ENCODE measurements at regions not wholly inside any gene's neighbourhood (a gene's known extent, or its start where the extent isn't known, plus 50 kb on each side); places are given as distances from the start of the nearest gene placed in this dataset.
A peak's percentile ranks its signal among the peaks of the same experiment; 100 is the strongest.

GRCh38 chr14:101198398-101199027 is 295.0 kb upstream of the RTL1 start:
- Mint-ChIP-seq H3K27me3 (ENCODE audit: low read depth in 3 of 3) (peaks cover 4 to 9% (median 4%) of the 10 kb centered on the region in 3 donors), H3K36me3 (no peaks in the 10 kb centered on the region), H3K27ac (no peak overlapping the region), H3K4me3 (no peak overlapping the region), H3K4me1 (no peaks in the 10 kb centered on the region), H3K9me3 (no peaks in the 10 kb centered on the region)
- no peak for DNase-seq

GRCh38 chr14:101199028-101199770 is 295.7 kb upstream of the RTL1 start:
- no peaks in the 10 kb centered on the region for H3K9me3 Mint-ChIP-seq
- no peak overlapping the region for H3K27ac Mint-ChIP-seq
- H3K27me3 Mint-ChIP-seq (ENCODE audit: low read depth in 3 of 3): peaks cover 4 to 7% (median 4%) of the 10 kb centered on the region in 3 donors
- DNase-seq: no peak
- no peaks in the 10 kb centered on the region for H3K36me3 Mint-ChIP-seq
- H3K4me3 Mint-ChIP-seq: no peak overlapping the region
- no peaks in the 10 kb centered on the region for H3K4me1 Mint-ChIP-seq

DNA sequence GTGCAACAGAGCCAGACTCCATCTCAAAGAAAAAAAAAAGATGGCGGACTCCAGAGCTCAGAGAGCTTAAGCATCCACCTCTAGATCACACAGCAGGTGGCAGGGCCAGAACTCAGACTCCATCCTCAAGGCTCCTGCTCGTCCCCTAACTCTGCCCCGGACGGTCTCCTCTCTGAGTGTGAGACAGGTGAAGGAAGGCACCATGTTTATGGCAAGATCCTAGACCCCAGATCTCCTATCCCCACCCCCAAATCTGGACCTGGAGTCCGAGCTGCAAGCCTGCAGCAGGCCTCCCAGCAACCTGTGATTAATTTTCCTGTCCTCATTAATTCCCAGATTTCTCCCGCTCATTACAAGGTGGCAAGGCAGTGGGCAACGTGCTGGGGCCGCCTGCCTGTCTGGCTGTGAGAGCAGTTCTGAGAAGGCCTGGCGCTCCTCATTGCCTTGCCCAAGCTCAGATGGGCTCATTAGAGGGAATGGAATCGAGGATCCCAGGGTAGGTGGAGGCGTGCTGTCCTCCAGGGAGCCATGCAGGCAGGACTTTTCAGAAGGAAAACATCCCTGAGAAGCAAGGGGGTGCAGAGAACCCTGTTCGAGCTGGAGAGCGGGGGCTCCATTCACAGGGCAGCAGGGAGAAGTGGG is 296.6 kb upstream of the RTL1 start:
- Mint-ChIP-seq H3K4me3 (no peak overlapping the region), H3K27ac (no peak overlapping the region), H3K36me3 (no peaks in the 10 kb centered on the region), H3K9me3 (peaks cover 0 to 6% (median 1%) of the 10 kb centered on the region in 6 donors), H3K4me1 (no peaks in the 10 kb centered on the region), H3K27me3 (ENCODE audit: low read depth in 3 of 3) (peaks cover 4 to 7% (median 4%) of the 10 kb centered on the region in 3 donors)
- no peak for DNase-seq

DNA sequence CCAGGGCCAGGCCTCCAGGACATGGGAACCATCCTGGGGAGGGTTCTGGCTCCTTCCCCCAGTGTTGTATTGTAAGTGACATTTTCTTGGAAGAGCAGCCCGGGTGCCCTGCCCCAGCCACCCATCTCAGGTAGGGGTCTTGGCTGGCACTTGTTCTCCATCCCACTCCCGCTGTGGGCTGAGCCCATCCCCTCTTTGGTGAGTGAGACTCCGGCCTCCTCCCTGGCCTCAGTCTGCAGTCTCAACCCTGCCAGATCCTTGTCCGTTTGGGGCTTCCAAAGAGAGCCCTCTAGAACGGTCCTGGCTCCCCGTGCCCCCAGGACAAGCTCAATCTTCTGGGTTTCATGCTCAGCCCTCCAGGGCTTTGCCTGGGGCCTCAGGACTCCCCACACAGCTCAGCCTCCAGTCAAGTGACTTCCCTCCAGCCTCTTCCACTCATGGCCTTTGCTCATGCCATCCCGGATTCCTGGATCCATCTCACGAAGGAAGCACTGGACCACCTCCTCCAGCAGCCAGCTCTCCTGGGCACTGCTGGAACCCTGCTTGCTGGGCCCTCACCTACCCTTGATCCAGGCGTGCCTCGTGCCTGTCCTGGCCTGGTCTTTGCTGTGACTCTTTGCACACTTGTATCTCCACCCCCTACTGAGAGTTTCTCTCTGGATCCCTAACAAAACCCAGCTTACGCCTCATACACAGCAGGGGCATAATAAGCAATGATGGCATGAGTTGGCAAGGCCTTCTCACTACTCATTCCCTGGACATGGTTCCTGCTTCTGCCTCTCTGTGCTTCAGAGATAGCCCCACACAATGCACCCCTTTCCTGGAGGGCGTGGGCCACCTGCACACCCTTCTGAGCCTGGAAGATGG is 297.4 kb upstream of the RTL1 start:
- Mint-ChIP-seq H3K27ac (no peak overlapping the region), H3K27me3 (ENCODE audit: low read depth in 3 of 3) (peaks cover 4 to 7% (median 7%) of the 10 kb centered on the region in 3 donors), H3K4me3 (no peak overlapping the region), H3K4me1 (no peaks in the 10 kb centered on the region), H3K36me3 (no peaks in the 10 kb centered on the region), H3K9me3 (peaks cover 0 to 12% (median 6%) of the 10 kb centered on the region in 6 donors)
- no peak for DNase-seq

DNA sequence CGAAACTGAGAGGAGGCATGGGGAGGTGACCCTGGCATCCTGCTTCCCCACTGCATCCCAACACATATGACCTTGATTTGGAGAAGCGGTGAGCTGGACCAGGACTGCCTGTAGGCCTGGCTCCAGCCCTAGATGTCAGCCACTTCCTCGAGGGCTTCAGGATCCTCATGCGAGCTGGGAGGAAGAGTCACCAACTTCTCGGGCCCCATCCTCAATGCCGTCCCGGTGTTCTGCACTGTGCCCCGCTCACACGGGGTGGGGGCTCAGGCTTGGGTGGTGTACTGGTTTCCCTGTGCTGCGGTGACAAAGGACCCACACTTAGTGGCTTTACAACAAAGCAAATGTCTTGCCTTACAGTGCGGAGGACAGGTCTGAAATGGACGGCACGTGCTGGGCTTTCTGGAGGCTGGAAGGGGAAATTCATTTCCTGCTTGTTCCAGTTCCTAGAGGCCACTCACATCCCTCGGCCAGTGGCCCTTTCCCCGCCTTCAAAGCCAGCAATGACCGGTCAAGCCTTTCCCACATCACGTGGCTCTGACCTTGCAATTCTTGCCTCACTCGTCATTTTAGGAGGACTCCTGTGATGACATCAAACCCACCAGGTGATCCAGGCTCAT is 298.1 kb upstream of the RTL1 start:
- no peaks in the 10 kb centered on the region for H3K4me1 Mint-ChIP-seq
- H3K9me3 Mint-ChIP-seq: peaks cover 0 to 18% (median 13%) of the 10 kb centered on the region in 6 donors
- no peaks in the 10 kb centered on the region for H3K36me3 Mint-ChIP-seq
- no peak overlapping the region for H3K27ac Mint-ChIP-seq
- H3K4me3 Mint-ChIP-seq: no peak overlapping the region
- no peak for DNase-seq
- peaks cover 4 to 9% (median 7%) of the 10 kb centered on the region in 3 donors for H3K27me3 Mint-ChIP-seq (ENCODE audit: low read depth in 3 of 3)

GRCh38 chr14:101202627-101203404 is 299.3 kb upstream of the RTL1 start:
- Mint-ChIP-seq H3K4me3 (no peak overlapping the region), H3K9me3 (peaks cover 0 to 28% (median 24%) of the 10 kb centered on the region in 6 donors), H3K36me3 (peaks cover 0 to 4% (median 0%) of the 10 kb centered on the region in 3 donors), H3K27me3 (ENCODE audit: low read depth in 3 of 3) (peaks cover 4 to 9% (median 5%) of the 10 kb centered on the region in 3 donors), H3K4me1 (no peaks in the 10 kb centered on the region), H3K27ac (no peak overlapping the region)
- no peak for DNase-seq

GRCh38 chr14:101206556-101206955 is 303.0 kb upstream of the RTL1 start:
- no peak for DNase-seq
- Mint-ChIP-seq H3K9me3 (peaks cover 8 to 61% (median 51%) of the 10 kb centered on the region in 6 donors), H3K27me3 (ENCODE audit: low read depth in 3 of 3) (peaks cover 0 to 10% (median 6%) of the 10 kb centered on the region in 3 donors), H3K4me1 (no peaks in the 10 kb centered on the region), H3K4me3 (no peak overlapping the region), H3K36me3 (peaks cover 0 to 12% (median 0%) of the 10 kb centered on the region in 3 donors), H3K27ac (no peak overlapping the region)

GRCh38 chr14:101207041-101207440 is 303.5 kb upstream of the RTL1 start:
- no peak for DNase-seq
- no peak overlapping the region for H3K27ac Mint-ChIP-seq
- no peaks in the 10 kb centered on the region for H3K4me1 Mint-ChIP-seq
- H3K9me3 Mint-ChIP-seq: peaks cover 10 to 65% (median 55%) of the 10 kb centered on the region in 6 donors
- peaks cover under 1 to 6% (median 6%) of the 10 kb centered on the region in 3 donors for H3K27me3 Mint-ChIP-seq (ENCODE audit: low read depth in 3 of 3)
- peaks cover 0 to 15% (median 2%) of the 10 kb centered on the region in 3 donors for H3K36me3 Mint-ChIP-seq
- H3K4me3 Mint-ChIP-seq: no peak overlapping the region

GRCh38 chr14:101207897-101208296 is 304.4 kb upstream of the RTL1 start:
- H3K27me3 Mint-ChIP-seq (ENCODE audit: low read depth in 3 of 3): peaks cover 1 to 8% (median 6%) of the 10 kb centered on the region in 3 donors
- no peak overlapping the region for H3K27ac Mint-ChIP-seq
- peaks cover 2 to 17% (median 5%) of the 10 kb centered on the region in 3 donors for H3K36me3 Mint-ChIP-seq
- H3K4me1 Mint-ChIP-seq: no peaks in the 10 kb centered on the region
- no peak overlapping the region for H3K4me3 Mint-ChIP-seq
- no peak for DNase-seq
- peaks cover 10 to 70% (median 57%) of the 10 kb centered on the region in 6 donors for H3K9me3 Mint-ChIP-seq

DNA sequence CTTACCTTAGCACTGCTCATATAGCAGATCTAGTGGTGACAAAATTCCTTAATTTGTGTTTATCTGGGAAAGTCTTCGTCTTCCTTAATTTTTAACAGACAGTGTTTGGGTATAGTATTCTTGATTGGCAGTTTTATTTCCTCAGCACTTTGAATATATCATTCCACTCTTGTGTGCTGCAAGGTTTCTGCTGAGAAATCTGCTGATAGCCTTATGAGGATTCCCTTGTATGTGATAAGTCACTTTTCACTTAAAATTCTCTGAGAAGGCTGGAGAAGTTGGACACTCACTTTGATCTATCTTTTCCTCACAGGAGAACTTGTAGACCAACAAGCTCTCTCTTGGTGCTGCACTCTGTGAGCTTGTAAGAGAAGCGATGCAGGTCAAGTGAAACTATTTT is 306.1 kb upstream of the RTL1 start:
- DNase-seq: no peak
- no peak overlapping the region for H3K4me3 Mint-ChIP-seq
- peaks cover 3 to 17% (median 5%) of the 10 kb centered on the region in 3 donors for H3K36me3 Mint-ChIP-seq
- peaks cover 3 to 13% (median 4%) of the 10 kb centered on the region in 3 donors for H3K27me3 Mint-ChIP-seq (ENCODE audit: low read depth in 3 of 3)
- peaks cover 10 to 77% (median 57%) of the 10 kb centered on the region in 6 donors for H3K9me3 Mint-ChIP-seq
- H3K27ac Mint-ChIP-seq: no peak overlapping the region
- no peaks in the 10 kb centered on the region for H3K4me1 Mint-ChIP-seq

GRCh38 chr14:101215266-101215665 is 311.7 kb upstream of the RTL1 start:
- H3K9me3 Mint-ChIP-seq: peaks cover 4 to 34% (median 13%) of the 10 kb centered on the region in 6 donors
- no peak for DNase-seq
- H3K27me3 Mint-ChIP-seq (ENCODE audit: low read depth in 3 of 3): peaks cover 0 to 8% (median 3%) of the 10 kb centered on the region in 3 donors
- peaks cover 3 to 5% (median 5%) of the 10 kb centered on the region in 3 donors for H3K36me3 Mint-ChIP-seq
- no peaks in the 10 kb centered on the region for H3K4me1 Mint-ChIP-seq
- no peak overlapping the region for H3K27ac Mint-ChIP-seq
- peak overlapping the region in 1 of 5 donors; percentile 12 for H3K4me3 Mint-ChIP-seq

DNA sequence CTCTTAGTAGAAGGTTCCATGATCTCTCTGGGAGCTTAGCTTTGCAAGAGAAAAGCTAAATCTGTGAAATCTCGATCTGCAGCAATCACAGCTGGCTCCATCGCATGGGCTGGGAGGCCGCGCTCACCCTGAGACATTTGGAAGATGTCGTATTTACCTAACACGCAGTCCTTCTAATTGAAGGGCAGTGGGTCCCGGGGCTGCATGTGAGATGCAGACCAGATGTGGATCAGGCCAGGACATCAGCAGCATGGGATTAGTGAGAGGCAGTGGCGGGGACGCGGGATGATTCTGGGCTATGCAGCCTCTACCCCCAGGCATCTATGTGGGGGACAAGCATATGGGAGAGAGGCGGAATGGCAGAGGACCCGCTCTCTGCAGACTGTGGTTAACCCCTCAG is 312.4 kb upstream of the RTL1 start:
- Mint-ChIP-seq H3K9me3 (peaks cover 4 to 27% (median 7%) of the 10 kb centered on the region in 6 donors), H3K4me1 (no peaks in the 10 kb centered on the region), H3K27me3 (ENCODE audit: low read depth in 3 of 3) (peaks cover 0 to 8% (median 3%) of the 10 kb centered on the region in 3 donors), H3K27ac (no peak overlapping the region), H3K4me3 (no peak overlapping the region), H3K36me3 (peaks cover 3 to 5% (median 5%) of the 10 kb centered on the region in 3 donors)
- DNase-seq: no peak

Measured in immature natural killer cell (primary cell).